HCT116 (cell line): ENCODE measurements at regions not wholly inside any gene's neighbourhood (a gene's known extent, or its start where the extent isn't known, plus 50 kb on each side); places are given as distances from the start of the nearest gene placed in this dataset.

ENCODE experiments used
- ATAC-seq: fragments of 200-7000 bp; cut with Tn5 transposase; 2 replicates; pipeline ENCODE4 v1.9.1; 2020; ENCODE audit warnings: mild to moderate bottlenecking, moderate library complexity
- BruUV-seq: library from RNA; stranded (reverse); fragments of 400-500 nt; replicated peaks from 2 replicates; lab custom pipeline; 2021; lab: Mats Ljungman, UMichigan
- CTCF ChIA-PET: fragments of 300-600 bp; sonication (Branson Sonifier 250); formaldehyde crosslinking; loops from one replicate; lab custom pipeline; 2021; ENCODE audit warnings: antibody characterized with exemption; lab: Charles Lee
- POLR2A ChIA-PET: fragments of 300-600, 350-600 bp; sonication (Branson Sonifier 250); formaldehyde crosslinking; loops from one replicate; lab custom pipeline; 2021; ENCODE audit warnings: antibody characterized with exemption; lab: Charles Lee
- RAD21 ChIA-PET, 2 experiments: fragments of 300-600 bp; sonication (Branson Sonifier 250); formaldehyde crosslinking; loops; one replicate each; lab custom pipeline; 2023; ENCODE audit warnings: low total read pairs in 2 of 2; ENCODE audit not compliant: uncharacterized antibody in 2 of 2, unreplicated experiment in 2 of 2, low non-redundant PET in 1 of 2; lab: Charles Lee
- DNase-seq: peaks from one replicate; pipeline ENCODE4 v3.0.0-alpha.2; 2010; ENCODE audit warnings: low read depth, low spot score
- H2AFZ ChIP-seq: fragments of 200-600 bp; shearing (Covaris generic), sonication (generic); 2 replicates; pipeline ENCODE4 v1.6.1; 2017; ENCODE audit warnings: low read depth, mixed run types, mixed read lengths, antibody characterized with exemption, low read length; ENCODE audit not compliant: poor library complexity, severe bottlenecking
- H3K27ac ChIP-seq: 2 replicates; pipeline ENCODE4 v1.5.1; 2012; ENCODE audit warnings: low read depth, low read length
- H3K27me3 ChIP-seq: fragments of 200-600 bp; sonication (generic); 2 replicates; pipeline ENCODE4 v1.6.1; 2016; ENCODE audit warnings: mixed run types, low read length, mixed read lengths; ENCODE audit not compliant: insufficient read depth
- H3K36me3 ChIP-seq, 2 experiments: fragments of 200-500 bp in 1 of 2; fragments of 200-600 bp in 1 of 2; sonication (Bioruptor generic) in 1 of 2; sonication (generic) in 1 of 2; 2 replicates each; pipeline versions ENCODE4 v1.5.1 to v1.6.1; 2014 to 2016; ENCODE audit warnings: low read length in 2 of 2, inconsistent platforms in 1 of 2, mixed read lengths in 1 of 2, mixed run types in 1 of 2; ENCODE audit not compliant: insufficient read depth in 2 of 2, control insufficient read depth in 1 of 2
- H3K4me1 ChIP-seq, 2 experiments: fragments of 200-600 bp in 1 of 2; sonication (generic) in 1 of 2; 2 replicates each; pipeline versions ENCODE4 v1.5.1 to v1.6.1; 2012 to 2017; ENCODE audit warnings: low read length in 2 of 2, inconsistent platforms in 1 of 2, mild to moderate bottlenecking in 1 of 2, mixed read lengths in 1 of 2, mixed run types in 1 of 2, moderate library complexity in 1 of 2; ENCODE audit not compliant: insufficient read depth in 2 of 2, control insufficient read depth in 1 of 2
- H3K4me2 ChIP-seq: fragments of 200-600 bp; sonication (generic); 2 replicates; pipeline ENCODE4 v1.6.1; 2017; ENCODE audit warnings: mixed run types, low read length, mixed read lengths
- H3K4me3 ChIP-seq, 2 experiments: fragments of 200-600 bp in 1 of 2; sonication (generic) in 1 of 2; replicated peaks in 1 of 2; 2 replicates each; pipeline ENCODE4 v1.5.1; 2011 to 2016; ENCODE audit warnings: low read length in 2 of 2, control low read depth in 1 of 2, low read depth in 1 of 2, mild to moderate bottlenecking in 1 of 2, mixed read lengths in 1 of 2, mixed run types in 1 of 2
- H3K79me2 ChIP-seq: fragments of 200-600 bp; sonication (generic); 2 replicates; pipeline ENCODE4 v1.6.1; 2017; ENCODE audit warnings: mild to moderate bottlenecking, mixed run types, low read length, moderate library complexity, mixed read lengths; ENCODE audit not compliant: insufficient read depth
- H3K9ac ChIP-seq: fragments of 200-600 bp; sonication (generic); 2 replicates; pipeline ENCODE4 v1.6.1; 2016; ENCODE audit warnings: low read length, mixed read lengths
- H3K9me2 ChIP-seq: fragments of 200-600 bp; sonication (generic), shearing (Covaris generic); 2 replicates; pipeline ENCODE4 v1.6.1; 2017; ENCODE audit warnings: mixed run types, mild to moderate bottlenecking, moderate library complexity; ENCODE audit not compliant: insufficient read depth
- H3K9me3 ChIP-seq, 2 experiments: fragments of 200-500 bp in 1 of 2; fragments of 200-600 bp in 1 of 2; sonication (Bioruptor generic) in 1 of 2; sonication (generic) in 1 of 2; 2 replicates each; pipeline ENCODE4 v1.6.1; 2014 to 2017; ENCODE audit warnings: low read length in 2 of 2, mixed read lengths in 2 of 2, inconsistent platforms in 1 of 2, low read depth in 1 of 2, mild to moderate bottlenecking in 1 of 2, mixed run types in 1 of 2, moderate library complexity in 1 of 2; ENCODE audit not compliant: control insufficient read depth in 1 of 2, insufficient read depth in 1 of 2
- H4K20me1 ChIP-seq: fragments of 200-600 bp; sonication (generic), shearing (Covaris generic); 2 replicates; pipeline ENCODE4 v1.6.1; 2017; ENCODE audit warnings: mixed run types, mild to moderate bottlenecking, moderate library complexity; ENCODE audit not compliant: insufficient read depth
- CTCF ChIP-seq, 3 experiments: fragments of 200-600 bp in 1 of 3; sonication (generic) in 1 of 3; IDR thresholded peaks in 2 of 3; conservative IDR thresholded peaks in 1 of 3; 2 replicates each; pipeline ENCODE4 v1.5.1; 2012 to 2017; ENCODE audit warnings: low read depth in 2 of 3, low read length in 2 of 3, antibody characterized with exemption in 1 of 3, borderline replicate concordance in 1 of 3, control low read depth in 1 of 3, mild to moderate bottlenecking in 1 of 3, mixed read lengths in 1 of 3, mixed run types in 1 of 3, moderate library complexity in 1 of 3; ENCODE audit not compliant: insufficient read depth in 1 of 3
- EZH2phosphoT487 ChIP-seq: fragments of 200-600 bp; IDR thresholded peaks from 2 replicates; pipeline ENCODE4 v1.6.1; 2018; ENCODE audit warnings: antibody characterized with exemption, borderline replicate concordance
- FOSL1 ChIP-seq: IDR thresholded peaks from 2 replicates; pipeline ENCODE4 v1.6.1; 2012; ENCODE audit warnings: low read depth
- POLR2AphosphoS5 ChIP-seq: IDR thresholded peaks from 2 replicates; pipeline ENCODE4 v1.6.1; 2011; ENCODE audit warnings: mild to moderate bottlenecking, low read depth, low read length, moderate library complexity
- RAD21 ChIP-seq: IDR thresholded peaks from 2 replicates; pipeline ENCODE4 v1.6.1; 2012; ENCODE audit warnings: low read depth, mild to moderate bottlenecking
- SP1 ChIP-seq: IDR thresholded peaks from 2 replicates; pipeline ENCODE4 v1.6.1; 2012; ENCODE audit warnings: low read depth
- TCF7L2 ChIP-seq: IDR thresholded peaks from 2 replicates; pipeline ENCODE4 v1.7.0; 2011; ENCODE audit warnings: borderline replicate concordance, inconsistent platforms; ENCODE audit not compliant: insufficient read depth, insufficient read length; ENCODE audit errors: extremely low read depth
- YY1 ChIP-seq: IDR thresholded peaks from 2 replicates; pipeline ENCODE4 v1.6.1; 2011; ENCODE audit warnings: low read length, low read depth, moderate library complexity, mild to moderate bottlenecking; ENCODE audit not compliant: insufficient replicate concordance; ENCODE audit errors: extremely low read depth
- ZFX ChIP-seq: fragments of 450-650 bp; IDR thresholded peaks from 2 replicates; pipeline ENCODE4 v1.6.1; 2017
- ZNF274 ChIP-seq: fragments of 200-500 bp; sonication (Bioruptor generic); IDR thresholded peaks from 2 replicates; pipeline ENCODE4 v1.6.1; 2014; ENCODE audit warnings: mild to moderate bottlenecking, low read depth, low read length, inconsistent platforms
- intact Hi-C: fragments of 100-400 bp; cut with micrococcal nuclease; formaldehyde crosslinking; loops from 2 replicates; pipeline ENCODE4 v1.10.0; 2022

- TF ChIP-seq POLR2AphosphoS5: no peak
- TF ChIP-seq ZFX: no peak
- TF ChIP-seq SP1: no peak
- no peak for TF ChIP-seq ZNF274
- no peak for TF ChIP-seq FOSL1
Observed at GRCh38 chr16:85179344-85180046, 67.2 kb upstream of the CIBAR2 start (continued).

- H3K27ac ChIP-seq: no peak overlapping the region
- no peak overlapping the region for H3K4me2 ChIP-seq
- no peaks in the 10 kb centered on the region for H3K27me3 ChIP-seq
- no peak overlapping the region for H3K9ac ChIP-seq
- no peak overlapping the region for H2AFZ ChIP-seq
- intact Hi-C loops: no loop called here
- TF ChIP-seq CTCF (IDR thresholded peaks at IDR 0.05 in 2 of 3, conservative IDR thresholded peaks at IDR 0.05 in 1 of 3; ENCODE audit: borderline replicate concordance in 1 of 3, insufficient read depth in 1 of 3, low read depth in 2 of 3, low read length in 2 of 3) (no peak), SP1 (no peak), EZH2phosphoT487 (no peak), TCF7L2 (no peak), POLR2AphosphoS5 (no peak), RAD21 (no peak), YY1 (no peak)
- H3K79me2 ChIP-seq: peaks cover 79% of the 10 kb centered on the region
- peaks cover 0 to 29% of the 10 kb centered on the region in 2 experiments; a peak in 2 of 4 replicates for H3K36me3 ChIP-seq
- RAD21 ChIA-PET: no interaction called here
- no TSS peak for BruUV-seq
- CTCF ChIA-PET: interaction anchor here (1.0 kb wide), 1 partner anchor 73 kb away, joined by 3 read pairs; no protein-coding TSS in a partner anchor
- POLR2A ChIA-PET: no interaction called here
- H3K9me2 ChIP-seq: no peaks in the 10 kb centered on the region
- ATAC-seq: no peak
- H4K20me1 ChIP-seq: no peaks in the 10 kb centered on the region; the same call in 1 of the 2 replicates
- no peak for DNase-seq
- H3K9me3 ChIP-seq: peaks cover 15 to 21% of the 10 kb centered on the region in 2 experiments; a peak in 2 of 4 replicates
- H3K4me3 ChIP-seq: no peak overlapping the region
- H3K4me1 ChIP-seq: peaks cover 0 to under 1% of the 10 kb centered on the region in 2 experiments; a peak in 1 of 4 replicates
Observed at GRCh38 chr16:85180047-85180826, 68.0 kb upstream of the CIBAR2 start.
